Neural cell (in vitro differentiated cells): ENCODE measurements at regions not wholly inside any gene's neighbourhood (a gene's known extent, or its start where the extent isn't known, plus 50 kb on each side); places are given as distances from the start of the nearest gene placed in this dataset.

Experiments used
- H2AFZ ChIP-seq: fragments of 200-600, 300-800 bp; sonication (generic), shearing (Covaris generic); 2 replicates; pipeline ENCODE4 v1.6.0; 2014; ENCODE audit warnings: low read depth, mild to moderate bottlenecking, antibody characterized with exemption, low read length, moderate library complexity
- H3F3A ChIP-seq: fragments of 200-600 bp; shearing (Covaris generic); 2 replicates; pipeline ENCODE4 v1.6.1; 2016; ENCODE audit warnings: mild to moderate bottlenecking, moderate library complexity, mixed read lengths, antibody characterized with exemption, low read length; ENCODE audit not compliant: insufficient read depth, poor library complexity, severe bottlenecking
- H3K27ac ChIP-seq: fragments of 200-600, 300-800 bp; sonication (generic), shearing (Covaris generic); 2 replicates; pipeline ENCODE4 v1.5.1; 2014; ENCODE audit warnings: mild to moderate bottlenecking, low read length, moderate library complexity
- H3K27me3 ChIP-seq: fragments of 300-800, 200-600 bp; sonication (generic), shearing (Covaris generic); 2 replicates; pipeline ENCODE4 v1.6.0; 2014; ENCODE audit warnings: mild to moderate bottlenecking, low read depth, low read length, moderate library complexity; ENCODE audit not compliant: insufficient read depth
- H3K36me3 ChIP-seq: fragments of 300-800, 200-600 bp; sonication (generic), shearing (Covaris generic); 2 replicates; pipeline ENCODE4 v1.5.1; 2014; ENCODE audit warnings: mild to moderate bottlenecking, antibody characterized with exemption, low read length, moderate library complexity; ENCODE audit not compliant: insufficient read depth
- H3K4me2 ChIP-seq: fragments of 300-800, 200-600 bp; sonication (generic), shearing (Covaris generic); 2 replicates; pipeline ENCODE4 v1.6.0; 2014; ENCODE audit warnings: mild to moderate bottlenecking, low read length
- H3K4me3 ChIP-seq: fragments of 300-800, 200-600 bp; sonication (generic), shearing (Covaris generic); 2 replicates; pipeline ENCODE4 v1.5.1; 2014; ENCODE audit warnings: mild to moderate bottlenecking, low read length, moderate library complexity
- H3K79me2 ChIP-seq: fragments of 200-600 bp; shearing (Covaris generic); replicated peaks from 2 replicates; pipeline ENCODE4 v1.6.0; 2014; ENCODE audit warnings: mild to moderate bottlenecking, low read length, moderate library complexity; ENCODE audit not compliant: insufficient read depth
- H3K9ac ChIP-seq: fragments of 300-800, 200-600 bp; sonication (generic), shearing (Covaris generic); 2 replicates; pipeline ENCODE4 v1.6.1; 2016; ENCODE audit warnings: mild to moderate bottlenecking, low read length, mixed read lengths
- H3K9me2 ChIP-seq: fragments of 200-600 bp; shearing (Covaris generic); 2 replicates; pipeline ENCODE4 v1.6.1; 2016; ENCODE audit warnings: mild to moderate bottlenecking, low read length, mixed read lengths; ENCODE audit not compliant: insufficient read depth
- H3K9me3 ChIP-seq: fragments of 200-600, 300-800 bp; sonication (generic), shearing (Covaris generic); 2 replicates; pipeline ENCODE4 v1.6.1; 2016; ENCODE audit warnings: mild to moderate bottlenecking, mixed run types, low read length, moderate library complexity, mixed read lengths
- H4K20me1 ChIP-seq: fragments of 200-600 bp; shearing (Covaris generic); 2 replicates; pipeline ENCODE4 v1.6.1; 2016; ENCODE audit warnings: mild to moderate bottlenecking, mixed run types; ENCODE audit not compliant: insufficient read depth
- CTCF ChIP-seq: fragments of 450-650 bp; IDR thresholded peaks from 2 replicates; pipeline ENCODE4 v1.5.1; 2014; ENCODE audit warnings: antibody characterized with exemption, mild to moderate bottlenecking, moderate library complexity; ENCODE audit not compliant: poor library complexity, severe bottlenecking
- EP300 ChIP-seq: fragments of 450-650 bp; conservative IDR thresholded peaks from 2 replicates; pipeline ENCODE4 v1.6.1; 2014; ENCODE audit warnings: antibody characterized with exemption, mild to moderate bottlenecking, moderate library complexity; ENCODE audit not compliant: poor library complexity, severe bottlenecking
- EZH2 ChIP-seq: fragments of 200-600, 300-800 bp; shearing (Covaris generic), sonication (generic); IDR thresholded peaks from 2 replicates; pipeline ENCODE4 v1.6.1; 2014; ENCODE audit warnings: antibody characterized with exemption, low read length, borderline replicate concordance, mild to moderate bottlenecking; ENCODE audit not compliant: insufficient read depth, poor library complexity, severe bottlenecking
- MXI1 ChIP-seq: fragments of 450-650 bp; conservative IDR thresholded peaks from 2 replicates; pipeline ENCODE4 v1.6.1; 2014; ENCODE audit warnings: antibody characterized with exemption, mild to moderate bottlenecking; ENCODE audit not compliant: poor library complexity, severe bottlenecking
- POLR2AphosphoS5 ChIP-seq: IDR thresholded peaks from 2 replicates; pipeline ENCODE4 v1.6.1; 2012
- RAD21 ChIP-seq: fragments of 450-650 bp; conservative IDR thresholded peaks from 2 replicates; pipeline ENCODE4 v1.6.1; 2014; ENCODE audit warnings: antibody characterized with exemption, mild to moderate bottlenecking, moderate library complexity
- REST ChIP-seq: IDR thresholded peaks from 2 replicates; pipeline ENCODE4 v1.6.1; 2012; ENCODE audit warnings: borderline replicate concordance
- SMC3 ChIP-seq: fragments of 450-650 bp; conservative IDR thresholded peaks from 2 replicates; pipeline ENCODE4 v1.6.1; 2014; ENCODE audit warnings: antibody characterized with exemption, mild to moderate bottlenecking, moderate library complexity; ENCODE audit not compliant: poor library complexity
- TAF1 ChIP-seq: IDR thresholded peaks from 2 replicates; pipeline ENCODE4 v1.6.1; 2012; ENCODE audit warnings: low read depth

DNA sequence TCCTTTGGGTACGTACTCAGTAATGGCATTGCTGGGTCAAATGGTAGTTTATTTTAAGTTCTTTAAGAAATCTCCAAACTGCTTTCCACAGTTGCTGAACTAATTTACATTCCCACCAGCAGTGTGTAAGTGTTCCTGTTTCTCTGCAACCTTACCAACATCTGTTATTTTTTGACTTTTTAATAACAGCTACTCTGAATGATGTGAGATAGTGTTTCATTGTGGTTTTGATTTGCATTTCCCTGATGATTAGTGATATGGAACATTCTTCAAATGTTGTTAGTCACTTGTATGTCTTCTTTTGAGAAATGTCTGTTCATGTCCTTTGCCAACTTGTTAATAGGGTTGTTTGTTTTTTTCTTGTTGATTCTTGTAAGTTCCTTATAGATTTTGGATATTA is 558.9 kb downstream of the SH2D4B start:
- no peak overlapping the region for H2AFZ ChIP-seq

GRCh38 chr10:81101062-81101461 is 563.4 kb downstream of the SH2D4B start:
- Histone ChIP-seq H3K79me2 (no peaks in the 10 kb centered on the region), H3K9ac (no peak overlapping the region), H3K36me3 (no peaks in the 10 kb centered on the region), H3K4me3 (no peak overlapping the region), H2AFZ (no peak overlapping the region), H3K9me3 (no peaks in the 10 kb centered on the region), H3K9me2 (no peaks in the 10 kb centered on the region), H3F3A (no peaks in the 10 kb centered on the region), H3K27ac (no peak overlapping the region), H3K27me3 (no peaks in the 10 kb centered on the region), H4K20me1 (no peaks in the 10 kb centered on the region), H3K4me2 (no peak overlapping the region)
- TF ChIP-seq EP300 (no peak), EZH2 (no peak), TAF1 (no peak), SMC3 (no peak), POLR2AphosphoS5 (no peak), CTCF (no peak), MXI1 (no peak), RAD21 (no peak)

More for the DNA sequence above, 558.9 kb downstream of the SH2D4B start:
- H4K20me1 ChIP-seq = no peaks in the 10 kb centered on the region
- H3K36me3 ChIP-seq = no peaks in the 10 kb centered on the region
- H3K27me3 ChIP-seq = no peaks in the 10 kb centered on the region
- no peak overlapping the region for H3K4me2 ChIP-seq
- no peaks in the 10 kb centered on the region for H3K9me2 ChIP-seq
- no peak overlapping the region for H3K27ac ChIP-seq
- no peaks in the 10 kb centered on the region for H3K9me3 ChIP-seq
- H3K79me2 ChIP-seq = no peaks in the 10 kb centered on the region
- TF ChIP-seq MXI1 (no peak), TAF1 (no peak), EZH2 (no peak), SMC3 (no peak), CTCF (no peak), RAD21 (no peak), REST (no peak), EP300 (no peak)
- no peaks in the 10 kb centered on the region for H3F3A ChIP-seq
- H3K9ac ChIP-seq = no peak overlapping the region
- no peak overlapping the region for H3K4me3 ChIP-seq
